DND-41 (cell line): ENCODE measurements at regions not wholly inside any gene's neighbourhood (a gene's known extent, or its start where the extent isn't known, plus 50 kb on each side); places are given as distances from the start of the nearest gene placed in this dataset.
"Not testable (repeated sequence)": the region's sequence is repeated elsewhere in the genome, so short reads cannot be mapped to it uniquely, and the experiment has no call there.

Source experiments
- ATAC-seq: fragments of 200-7000 bp; cut with Tn5 transposase; 3 replicates; pipeline ENCODE4 v1.9.1; 2021; ENCODE audit warnings: low read depth; ENCODE audit not compliant: insufficient read depth
- DNase-seq: peaks from one replicate; pipeline ENCODE4 v3.0.0-alpha.2; 2020
- H2AFZ ChIP-seq: 2 replicates; pipeline ENCODE4 v1.6.0; 2012; ENCODE audit warnings: low read depth, low read length
- H3K27ac ChIP-seq: 2 replicates; pipeline ENCODE4 v1.5.1; 2012; ENCODE audit warnings: low read length, inconsistent platforms
- H3K27me3 ChIP-seq: fragments of 200-600 bp; sonication (generic); 2 replicates; pipeline ENCODE4 v1.6.0; 2012; ENCODE audit warnings: low read length, mild to moderate bottlenecking, inconsistent platforms; ENCODE audit not compliant: insufficient read depth, poor library complexity
- H3K36me3 ChIP-seq: 2 replicates; pipeline ENCODE4 v1.5.1; 2012; ENCODE audit warnings: low read length, inconsistent platforms; ENCODE audit not compliant: insufficient read depth
- H3K4me1 ChIP-seq: 2 replicates; pipeline ENCODE4 v1.5.1; 2012; ENCODE audit warnings: mild to moderate bottlenecking, low read length; ENCODE audit not compliant: insufficient read depth
- H3K4me2 ChIP-seq: 2 replicates; pipeline ENCODE4 v1.6.0; 2012; ENCODE audit warnings: mild to moderate bottlenecking, moderate library complexity, low read length, inconsistent platforms; ENCODE audit not compliant: insufficient read depth
- H3K4me3 ChIP-seq, 2 experiments: fragments of 200-600 bp in 1 of 2; shearing (Covaris generic) in 1 of 2; 2 replicates each; pipeline ENCODE4 v1.5.1; 2012 to 2016; ENCODE audit warnings: inconsistent platforms in 2 of 2, low read length in 2 of 2, mild to moderate bottlenecking in 2 of 2, low read depth in 1 of 2, moderate library complexity in 1 of 2
- H3K79me2 ChIP-seq: 2 replicates; pipeline ENCODE4 v1.6.0; 2012; ENCODE audit warnings: low read length, inconsistent platforms; ENCODE audit not compliant: insufficient read depth
- H3K9ac ChIP-seq: 2 replicates; pipeline ENCODE4 v1.6.0; 2012; ENCODE audit warnings: low read depth, mild to moderate bottlenecking, inconsistent platforms, low read length, moderate library complexity
- H3K9me3 ChIP-seq: 2 replicates; pipeline ENCODE4 v1.5.1; 2012; ENCODE audit warnings: low read length, moderate library complexity, mild to moderate bottlenecking, inconsistent platforms; ENCODE audit not compliant: insufficient read depth, severe bottlenecking
- H4K20me1 ChIP-seq: 2 replicates; pipeline ENCODE4 v1.6.0; 2012; ENCODE audit warnings: low read length; ENCODE audit not compliant: insufficient read depth
- EZH2 ChIP-seq: IDR thresholded peaks from 3 replicates; pipeline ENCODE4 v1.6.1; 2012; ENCODE audit warnings: borderline replicate concordance, low read depth, mild to moderate bottlenecking, moderate library complexity, low read length, inconsistent platforms; ENCODE audit not compliant: severe bottlenecking
- TF ChIP-seq, protein P1 (sequence below): IDR thresholded peaks from 2 replicates; pipeline ENCODE4 v1.5.1; 2012; ENCODE audit warnings: borderline replicate concordance, low read length, moderate library complexity, mild to moderate bottlenecking; ENCODE audit not compliant: poor library complexity, severe bottlenecking; ENCODE audit errors: extremely low read depth

DNA sequence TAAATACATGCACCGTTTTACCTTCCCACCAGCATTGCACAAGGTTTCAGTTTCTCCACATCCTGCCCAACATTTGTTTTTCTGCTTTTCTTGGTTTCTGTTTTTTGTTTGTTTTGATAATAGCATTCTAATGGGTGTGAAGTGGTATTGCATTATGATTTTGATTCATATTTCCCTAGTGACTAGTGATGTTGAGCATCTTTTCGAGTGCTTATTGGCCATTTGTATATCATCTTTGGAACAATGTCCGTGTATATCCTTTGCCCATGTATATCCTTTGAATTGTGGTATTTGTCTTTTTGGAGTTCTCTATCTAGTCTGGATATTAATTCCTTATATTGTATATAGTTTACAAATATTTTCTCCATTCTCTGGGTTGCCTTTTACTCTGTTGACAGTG is 2914.8 kb upstream of the OR11H1 start:
- H4K20me1 ChIP-seq, result no peaks in the 10 kb centered on the region
- H3K79me2 ChIP-seq, result no peaks in the 10 kb centered on the region
- no peak overlapping the region for H3K4me2 ChIP-seq
- H3K27me3 ChIP-seq, result no peaks in the 10 kb centered on the region
- DNase-seq (no peak), ATAC-seq (no peak)
- no peak overlapping the region for H3K9ac ChIP-seq
- peaks cover 3% of the 10 kb centered on the region for H3K9me3 ChIP-seq
- no peak overlapping the region for H2AFZ ChIP-seq
- TF ChIP-seq, protein P1, sequence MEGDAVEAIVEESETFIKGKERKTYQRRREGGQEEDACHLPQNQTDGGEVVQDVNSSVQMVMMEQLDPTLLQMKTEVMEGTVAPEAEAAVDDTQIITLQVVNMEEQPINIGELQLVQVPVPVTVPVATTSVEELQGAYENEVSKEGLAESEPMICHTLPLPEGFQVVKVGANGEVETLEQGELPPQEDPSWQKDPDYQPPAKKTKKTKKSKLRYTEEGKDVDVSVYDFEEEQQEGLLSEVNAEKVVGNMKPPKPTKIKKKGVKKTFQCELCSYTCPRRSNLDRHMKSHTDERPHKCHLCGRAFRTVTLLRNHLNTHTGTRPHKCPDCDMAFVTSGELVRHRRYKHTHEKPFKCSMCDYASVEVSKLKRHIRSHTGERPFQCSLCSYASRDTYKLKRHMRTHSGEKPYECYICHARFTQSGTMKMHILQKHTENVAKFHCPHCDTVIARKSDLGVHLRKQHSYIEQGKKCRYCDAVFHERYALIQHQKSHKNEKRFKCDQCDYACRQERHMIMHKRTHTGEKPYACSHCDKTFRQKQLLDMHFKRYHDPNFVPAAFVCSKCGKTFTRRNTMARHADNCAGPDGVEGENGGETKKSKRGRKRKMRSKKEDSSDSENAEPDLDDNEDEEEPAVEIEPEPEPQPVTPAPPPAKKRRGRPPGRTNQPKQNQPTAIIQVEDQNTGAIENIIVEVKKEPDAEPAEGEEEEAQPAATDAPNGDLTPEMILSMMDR, result no peak
- no peak for TF ChIP-seq EZH2
- no peaks in the 10 kb centered on the region for H3K36me3 ChIP-seq
- H3K4me3 ChIP-seq, result no peak overlapping the region
- no peaks in the 10 kb centered on the region for H3K4me1 ChIP-seq
- H3K27ac ChIP-seq, result no peak overlapping the region

DNA sequence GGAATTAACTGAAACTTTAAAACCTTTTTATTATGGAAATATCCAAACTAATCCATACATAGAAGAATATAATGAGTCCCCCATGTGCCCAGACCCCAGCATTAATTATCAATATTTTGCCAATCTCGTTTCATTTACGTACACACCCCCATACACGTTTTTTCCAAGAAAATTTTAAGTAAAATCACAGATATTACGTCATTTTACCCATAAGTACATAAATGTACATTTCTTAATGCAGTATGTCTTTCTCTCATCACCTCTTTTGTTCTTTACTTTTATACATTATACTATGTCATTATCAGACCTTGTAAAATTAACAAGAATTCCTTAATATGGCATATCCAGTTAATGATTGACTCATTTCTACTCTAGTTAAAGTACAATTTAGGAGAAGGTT is 2914.1 kb upstream of the OR11H1 start:
- not testable (repeated sequence) for H3K27me3 ChIP-seq, H3K4me2 ChIP-seq, ATAC-seq, H3K36me3 ChIP-seq, H3K79me2 ChIP-seq, H3K27ac ChIP-seq, H3K4me1 ChIP-seq, H3K9me3 ChIP-seq, H2AFZ ChIP-seq, H4K20me1 ChIP-seq, H3K9ac ChIP-seq, H3K4me3 ChIP-seq, DNase-seq

DNA sequence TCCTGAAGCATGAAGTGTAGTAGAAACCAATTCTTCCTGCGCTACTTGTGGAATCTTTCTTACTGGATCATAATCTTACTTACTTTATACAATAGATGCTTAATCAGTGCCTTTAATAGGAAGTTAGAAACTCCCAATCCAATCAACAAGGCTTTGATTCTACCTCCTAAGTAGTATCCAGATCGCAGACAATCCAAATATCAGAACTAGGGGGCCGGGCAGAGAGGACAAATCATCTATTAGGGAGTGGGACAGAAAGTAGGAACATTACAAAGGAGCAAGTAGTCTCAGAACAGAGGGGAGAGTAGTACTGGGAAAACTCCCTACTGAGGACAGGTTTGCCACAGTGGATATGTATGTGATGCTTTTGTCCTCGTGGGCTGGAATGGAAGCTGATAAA is 2901.1 kb upstream of the OR11H1 start:
- not testable (repeated sequence) for H3K79me2 ChIP-seq, H3K9me3 ChIP-seq, H3K4me3 ChIP-seq, H4K20me1 ChIP-seq, H3K4me1 ChIP-seq, H3K27ac ChIP-seq, H3K4me2 ChIP-seq, H3K27me3 ChIP-seq, H3K36me3 ChIP-seq, DNase-seq, ATAC-seq, H2AFZ ChIP-seq, H3K9ac ChIP-seq

DNA sequence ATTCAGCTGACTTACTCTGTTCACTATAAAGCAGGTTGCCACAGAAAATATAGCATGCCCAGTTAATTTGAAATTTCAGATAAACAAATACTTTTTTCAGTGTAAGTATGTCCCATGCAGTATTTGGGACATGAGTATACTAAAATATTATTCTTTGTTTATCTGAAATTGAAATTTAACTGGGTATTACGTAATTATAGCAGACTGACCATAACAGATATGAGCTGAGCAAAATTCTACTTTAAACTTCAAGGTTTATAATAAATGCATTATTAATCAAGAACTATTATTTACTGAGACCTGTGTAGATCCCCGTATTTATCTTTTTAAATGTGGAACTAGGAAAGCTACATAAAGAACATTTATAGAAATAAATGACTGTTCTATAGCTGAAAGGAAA is 2898.2 kb upstream of the OR11H1 start:
- H3K79me2 ChIP-seq, DNase-seq, H3K36me3 ChIP-seq, H3K4me2 ChIP-seq, H3K4me3 ChIP-seq, H3K27ac ChIP-seq, ATAC-seq, H2AFZ ChIP-seq, H3K4me1 ChIP-seq, H3K9ac ChIP-seq, H4K20me1 ChIP-seq, H3K27me3 ChIP-seq, H3K9me3 ChIP-seq: not testable (repeated sequence)

DNA sequence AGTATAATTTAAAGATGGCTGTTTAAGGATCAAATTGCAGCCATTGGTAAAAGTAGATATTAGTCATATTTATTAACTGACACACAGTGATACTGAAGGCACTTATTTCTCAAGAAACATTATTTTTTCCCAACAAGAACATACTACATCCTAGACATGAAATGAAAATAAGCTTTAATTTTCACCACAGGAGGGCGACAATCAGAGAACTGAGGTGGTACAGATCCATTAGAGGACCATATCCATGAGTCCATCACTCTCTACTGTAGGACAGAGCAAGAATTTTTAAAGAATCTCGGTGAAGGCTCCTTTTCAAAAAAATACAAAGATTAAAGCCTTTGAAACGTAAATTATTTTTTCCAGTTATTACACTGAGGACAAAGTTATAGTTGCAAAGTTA is 2897.0 kb upstream of the OR11H1 start:
- not testable (repeated sequence) for DNase-seq, H2AFZ ChIP-seq, H3K79me2 ChIP-seq, H3K9me3 ChIP-seq, ATAC-seq, H3K36me3 ChIP-seq, H3K9ac ChIP-seq, H3K27me3 ChIP-seq, H3K27ac ChIP-seq, H3K4me1 ChIP-seq, H3K4me3 ChIP-seq, H4K20me1 ChIP-seq, H3K4me2 ChIP-seq
- TF ChIP-seq, protein P1, result peak; percentile 25

DNA sequence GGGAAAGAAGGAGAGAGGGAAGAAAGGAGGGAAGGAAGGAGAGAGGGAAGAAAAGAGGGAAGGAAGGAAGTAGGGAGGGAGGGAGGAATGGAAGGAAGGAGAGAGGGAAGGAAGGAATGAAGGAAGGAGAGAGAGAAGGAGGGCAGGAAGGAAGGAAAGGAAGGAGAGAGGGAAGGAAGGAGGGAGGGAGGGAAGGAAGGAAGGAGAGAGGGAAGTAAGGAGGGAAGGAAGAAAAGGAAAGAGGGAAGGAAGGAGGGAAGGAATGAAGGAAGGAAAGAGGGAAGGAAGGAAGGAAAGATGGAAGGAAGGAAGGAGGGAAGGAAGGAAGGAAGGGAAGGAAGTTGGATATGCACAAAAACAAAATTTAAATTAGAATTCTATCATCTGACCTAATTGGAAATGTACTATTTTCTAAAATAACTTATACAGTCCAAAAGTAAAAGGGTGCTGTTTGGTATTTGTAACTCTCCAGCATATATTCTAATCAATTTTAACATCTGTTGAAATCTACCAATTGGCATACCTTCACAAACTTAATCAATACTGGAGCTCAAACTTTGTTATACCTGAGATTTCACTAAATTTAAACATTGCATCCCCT is 2890.3 kb upstream of the OR11H1 start:
- H3K9me3 ChIP-seq, H2AFZ ChIP-seq, H4K20me1 ChIP-seq, H3K27me3 ChIP-seq, H3K4me1 ChIP-seq, H3K36me3 ChIP-seq, H3K79me2 ChIP-seq, DNase-seq, H3K27ac ChIP-seq, H3K4me3 ChIP-seq, H3K9ac ChIP-seq, H3K4me2 ChIP-seq, ATAC-seq: not testable (repeated sequence)

DNA sequence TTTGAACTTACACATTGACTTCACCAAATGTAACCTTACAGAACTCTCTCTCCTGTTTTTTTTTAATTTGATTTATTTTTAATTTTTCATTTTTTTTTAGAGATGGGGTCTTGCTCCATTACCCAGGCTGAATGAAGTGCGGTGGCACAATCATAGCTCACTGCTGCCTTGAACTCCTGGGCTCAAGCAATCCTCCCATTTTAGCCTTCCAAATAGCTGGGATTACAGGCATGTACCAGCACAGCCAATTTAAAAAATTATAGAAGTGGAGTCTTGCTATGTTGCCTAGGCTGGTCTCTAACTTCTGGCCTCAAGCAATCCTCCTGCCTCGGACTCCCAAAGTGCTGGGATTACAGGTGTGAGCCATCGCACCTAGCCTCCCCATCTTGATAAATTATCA is 2889.7 kb upstream of the OR11H1 start:
- H3K9me3 ChIP-seq, ATAC-seq, H3K27ac ChIP-seq: not testable (repeated sequence)

More for the DNA sequence above, 2889.7 kb upstream of the OR11H1 start:
- not testable (repeated sequence) for H3K4me1 ChIP-seq, H3K9ac ChIP-seq, H3K36me3 ChIP-seq, H3K4me2 ChIP-seq, H2AFZ ChIP-seq, DNase-seq, H3K27me3 ChIP-seq, H3K79me2 ChIP-seq, H4K20me1 ChIP-seq, H3K4me3 ChIP-seq
